H1 (cell line): ENCODE measurements at regions not wholly inside any gene's neighbourhood (a gene's known extent, or its start where the extent isn't known, plus 50 kb on each side); places are given as distances from the start of the nearest gene placed in this dataset.

Source experiments
- CTCF ChIA-PET: fragments of 300-600 bp; sonication (Branson Sonifier 250); formaldehyde crosslinking; loops from one replicate; lab custom pipeline; 2021; ENCODE audit not compliant: partially characterized antibody; lab: Charles Lee
- POLR2A ChIA-PET: fragments of 300-600 bp; sonication (Branson Sonifier 250); formaldehyde crosslinking; loops from one replicate; lab custom pipeline; 2021; ENCODE audit warnings: inconsistent platforms; ENCODE audit not compliant: partially characterized antibody; lab: Charles Lee
- DNase-seq, 2 experiments: peaks; one replicate each; pipeline versions ENCODE4 v3.0.0 to v3.0.0-alpha.2; 2010 to 2022; ENCODE audit warnings: low spot score in 2 of 2, low read depth in 1 of 2, mixed read lengths in 1 of 2
- FAIRE-seq: peaks from 2 replicates; lab custom pipeline; 2011; peaks lifted over from hg19 to GRCh38; lab: Jason Lieb, UNC
- H2AFZ ChIP-seq: 2 replicates; pipeline ENCODE4 v1.8.1; 2012; ENCODE audit warnings: low read length, inconsistent platforms
- H2AK5ac ChIP-seq: 2 replicates; pipeline ENCODE4 v1.6.1; 2013; ENCODE audit warnings: low read depth, low read length
- H2BK120ac ChIP-seq: replicated peaks from 2 replicates; pipeline ENCODE3; 2013; ENCODE audit warnings: low read depth, low read length, inconsistent platforms
- H2BK12ac ChIP-seq: 2 replicates; pipeline ENCODE4 v1.6.1; 2013; ENCODE audit warnings: low read depth, low read length
- H2BK15ac ChIP-seq: 2 replicates; pipeline ENCODE4 v1.6.1; 2013; ENCODE audit warnings: low read length
- H2BK20ac ChIP-seq: 2 replicates; pipeline ENCODE4 v1.6.1; 2013; ENCODE audit warnings: low read length
- H2BK5ac ChIP-seq: 2 replicates; pipeline ENCODE4 v1.6.1; 2013; ENCODE audit warnings: low read depth, low read length
- H3K14ac ChIP-seq: 2 replicates; pipeline ENCODE4 v1.6.1; 2013; ENCODE audit warnings: inconsistent platforms; ENCODE audit not compliant: insufficient read length
- H3K18ac ChIP-seq: 2 replicates; pipeline ENCODE4 v1.6.1; 2013; ENCODE audit warnings: low read length; ENCODE audit errors: extremely low read depth
- H3K23ac ChIP-seq: 2 replicates; pipeline ENCODE4 v1.6.1; 2013; ENCODE audit warnings: inconsistent platforms; ENCODE audit not compliant: insufficient read length
- H3K23me2 ChIP-seq: 2 replicates; pipeline ENCODE4 v1.6.1; 2013; ENCODE audit warnings: low read depth, low read length
- H3K27ac ChIP-seq: 2 replicates; pipeline ENCODE4 v1.6.1; 2011; ENCODE audit warnings: low read depth, low read length, inconsistent platforms
- H3K27me3 ChIP-seq, 4 experiments: replicated peaks in 1 of 4; 1 replicate in 1 of 4; 2 replicates in 3 of 4; pipeline versions ENCODE4 v1.6.1 to v1.8.1; 2011 to 2013; ENCODE audit warnings: low read length in 3 of 4, mild to moderate bottlenecking in 3 of 4, inconsistent platforms in 2 of 4, mixed read lengths in 2 of 4, moderate library complexity in 1 of 4; ENCODE audit not compliant: control insufficient read depth in 3 of 4, insufficient read depth in 3 of 4; ENCODE audit errors: extremely low read depth in 1 of 4
- H3K36me3 ChIP-seq, 4 experiments: 2 replicates each; pipeline versions ENCODE4 v1.6.1 to v1.8.1; 2011 to 2013; ENCODE audit warnings: mild to moderate bottlenecking in 4 of 4, low read length in 3 of 4, moderate library complexity in 2 of 4, control low read depth in 1 of 4, inconsistent platforms in 1 of 4; ENCODE audit not compliant: insufficient read depth in 4 of 4, control insufficient read depth in 2 of 4
- H3K4ac ChIP-seq: replicated peaks from 2 replicates; pipeline ENCODE3; 2013; ENCODE audit warnings: low read length, low read depth, mixed read lengths, inconsistent platforms; ENCODE audit not compliant: insufficient read length
- H3K4me1 ChIP-seq, 4 experiments: replicated peaks in 1 of 4; 1 replicate in 1 of 4; 2 replicates in 3 of 4; pipeline versions ENCODE4 v1.6.1 to v1.8.1; 2011 to 2013; ENCODE audit warnings: low read length in 3 of 4, inconsistent platforms in 2 of 4, mixed read lengths in 1 of 4; ENCODE audit not compliant: insufficient read depth in 4 of 4, control insufficient read depth in 3 of 4
- H3K4me2 ChIP-seq, 2 experiments: 2 replicates each; pipeline versions ENCODE4 v1.6.1 to v1.8.1; 2011 to 2013; ENCODE audit warnings: low read depth in 2 of 2, low read length in 2 of 2, control low read depth in 1 of 2, inconsistent platforms in 1 of 2, mild to moderate bottlenecking in 1 of 2; ENCODE audit not compliant: insufficient read depth in 1 of 2
- H3K4me3 ChIP-seq, 4 experiments: fragments of 200-600, 300-600 bp in 1 of 4; sonication (generic), shearing (Covaris generic), sonication (Bioruptor Twin) in 1 of 4; 2 replicates each; pipeline versions ENCODE4 v1.5.1 to v1.8.1; 2011 to 2016; ENCODE audit warnings: low read length in 4 of 4, low read depth in 3 of 4, control low read depth in 2 of 4, inconsistent platforms in 2 of 4, mild to moderate bottlenecking in 2 of 4, mixed read lengths in 1 of 4, moderate library complexity in 1 of 4; ENCODE audit not compliant: insufficient read depth in 2 of 4; ENCODE audit errors: extremely low read depth in 1 of 4
- H3K56ac ChIP-seq: replicated peaks from 2 replicates; pipeline ENCODE3; 2013; ENCODE audit warnings: low read depth, mild to moderate bottlenecking, mixed read lengths, low read length, inconsistent platforms; ENCODE audit not compliant: insufficient read length
- H3K79me1 ChIP-seq: 2 replicates; pipeline ENCODE4 v1.6.1; 2013; ENCODE audit warnings: low read depth, low read length, control low read depth
- H3K79me2 ChIP-seq, 2 experiments: 2 replicates each; pipeline versions ENCODE4 v1.6.1 to v1.8.1; 2012 to 2013; ENCODE audit warnings: low read length in 2 of 2, mild to moderate bottlenecking in 2 of 2, inconsistent platforms in 1 of 2; ENCODE audit not compliant: insufficient read depth in 2 of 2, control insufficient read depth in 1 of 2
- H3K9ac ChIP-seq, 4 experiments: replicated peaks in 1 of 4; 1 replicate in 1 of 4; 2 replicates in 3 of 4; pipeline versions ENCODE4 v1.6.1 to v1.8.1; 2011 to 2013; ENCODE audit warnings: low read depth in 3 of 4, low read length in 3 of 4, control low read depth in 2 of 4, mild to moderate bottlenecking in 2 of 4, moderate library complexity in 2 of 4, inconsistent platforms in 1 of 4; ENCODE audit errors: extremely low read depth in 1 of 4
- H3K9me3 ChIP-seq, 2 experiments: 2 replicates each; pipeline versions ENCODE4 v1.6.1 to v1.8.1; 2012 to 2013; ENCODE audit warnings: mild to moderate bottlenecking in 2 of 2, moderate library complexity in 2 of 2, control low read depth in 1 of 2, inconsistent platforms in 1 of 2, low read depth in 1 of 2, low read length in 1 of 2, mixed read lengths in 1 of 2; ENCODE audit not compliant: insufficient read depth in 2 of 2
- H4K20me1 ChIP-seq, 2 experiments: replicated peaks in 1 of 2; 2 replicates each; pipeline versions ENCODE3 to v1.8.1; 2011 to 2013; ENCODE audit warnings: inconsistent platforms in 2 of 2, low read length in 2 of 2, mild to moderate bottlenecking in 1 of 2; ENCODE audit not compliant: insufficient read depth in 2 of 2, control insufficient read depth in 1 of 2
- H4K5ac ChIP-seq: 2 replicates; pipeline ENCODE4 v1.6.1; 2013; ENCODE audit warnings: low read length, low read depth, mixed read lengths, inconsistent platforms; ENCODE audit not compliant: insufficient read length
- H4K8ac ChIP-seq: 2 replicates; pipeline ENCODE4 v1.8.0; 2013; ENCODE audit warnings: mild to moderate bottlenecking, moderate library complexity, low read length, inconsistent platforms; ENCODE audit not compliant: insufficient read depth; ENCODE audit errors: extremely low read depth
- H4K91ac ChIP-seq: replicated peaks from 2 replicates; pipeline ENCODE3; 2013; ENCODE audit warnings: low read length, mixed read lengths, inconsistent platforms; ENCODE audit not compliant: insufficient read length
- CBX5 ChIP-seq: fragments of 300-800, 300-1000 bp; sonication (generic); IDR thresholded peaks from 2 replicates; pipeline ENCODE4 v1.7.1; 2016; ENCODE audit warnings: antibody characterized with exemption, low read length, low read depth
- CREB1 ChIP-seq: IDR thresholded peaks from 2 replicates; pipeline ENCODE4 v1.6.1; 2012; ENCODE audit warnings: inconsistent platforms
- EGR1 ChIP-seq: IDR thresholded peaks from 2 replicates; pipeline ENCODE4 v1.6.1; 2011; ENCODE audit warnings: low read depth, low read length, borderline replicate concordance
- HDAC6 ChIP-seq: IDR thresholded peaks from one replicate; pipeline ENCODE4 v1.7.1; 2012; ENCODE audit warnings: low read depth, mild to moderate bottlenecking, inconsistent platforms, low read length, moderate library complexity
- PHF8 ChIP-seq: fragments of 200-600 bp; sonication (generic); conservative IDR thresholded peaks from 2 replicates; pipeline ENCODE4 v1.7.1; 2012; ENCODE audit warnings: low read depth, mild to moderate bottlenecking, inconsistent platforms, low read length, moderate library complexity
- RFX5 ChIP-seq: IDR thresholded peaks from 2 replicates; pipeline ENCODE4 v1.6.1; 2011; ENCODE audit warnings: low read depth, low read length, improper control_type of control experiment, borderline replicate concordance
- SAP30 ChIP-seq: fragments of 300-600 bp; sonication (generic); IDR thresholded peaks from 2 replicates; pipeline ENCODE4 v1.7.1; 2012; ENCODE audit warnings: low read length, moderate library complexity, mild to moderate bottlenecking, inconsistent platforms; ENCODE audit not compliant: insufficient read depth, insufficient replicate concordance
- SP2 ChIP-seq: IDR thresholded peaks from 2 replicates; pipeline ENCODE4 v1.6.1; 2012; ENCODE audit warnings: mild to moderate bottlenecking, low read length, inconsistent platforms
- TAF7 ChIP-seq: optimal IDR thresholded peaks from 2 replicates; pipeline ENCODE3; 2011; ENCODE audit warnings: low read depth, mild to moderate bottlenecking, inconsistent platforms, low read length, moderate library complexity, borderline replicate concordance
- WGBS, 2 experiments: shearing (Covaris generic) in 1 of 2; methylation state at CpG; one replicate each; pipeline versions ENCODE4 v1.1.6 to v1.1.7; 2013 to 2015; ENCODE audit warnings: low lambda C conversion rate in 2 of 2, mixed read lengths in 2 of 2, inconsistent platforms in 1 of 2, low coverage in 1 of 2, missing lambda C conversion rate in 1 of 2; ENCODE audit not compliant: insufficient replicate concordance in 2 of 2, insufficient coverage in 1 of 2, insufficient read length in 1 of 2; ENCODE audit errors: extremely low coverage in 1 of 2, missing lambda C conversion rate in 1 of 2; 5-methylcytosine and 5-hydroxymethylcytosine counted together
- TF ChIP-seq, protein P1 (sequence below): IDR thresholded peaks from 2 replicates; pipeline ENCODE4 v1.6.1; 2012; ENCODE audit warnings: inconsistent platforms

DNA sequence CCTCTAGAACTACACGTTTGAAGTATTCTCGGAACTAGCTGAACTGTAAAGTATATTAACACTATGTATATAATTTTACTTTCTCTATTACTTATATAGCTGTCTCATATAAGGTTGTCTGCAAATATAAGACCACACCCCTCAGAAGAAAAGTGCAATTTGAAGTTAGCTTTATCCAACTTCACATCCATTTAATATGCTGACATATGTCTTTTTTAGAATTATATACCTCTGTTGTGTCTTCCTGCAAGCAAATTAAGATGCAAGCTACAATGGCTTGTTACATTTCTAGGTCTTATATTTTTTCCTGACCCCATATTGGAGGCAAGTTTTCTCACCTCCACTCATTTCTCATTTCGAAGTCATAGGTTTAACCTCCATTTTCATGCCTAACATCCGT is 349.0 kb upstream of the AGA start:
- Histone ChIP-seq H3K79me2 (no peaks in the 10 kb centered on the region), H2BK12ac (no peak overlapping the region), H2BK20ac (no peak overlapping the region), H3K4ac (no peak overlapping the region), H3K9me3 (no peaks in the 10 kb centered on the region), H4K5ac (no peak overlapping the region), H2BK5ac (no peak overlapping the region), H4K8ac (no peak overlapping the region), H2BK15ac (no peak overlapping the region), H2AK5ac (no peak overlapping the region), H3K4me2 (no peak overlapping the region), H3K4me1 (no peaks in the 10 kb centered on the region), H4K20me1 (no peaks in the 10 kb centered on the region), H3K36me3 (no peaks in the 10 kb centered on the region), H2AFZ (no peak overlapping the region), H3K18ac (no peak overlapping the region), H3K23me2 (no peaks in the 10 kb centered on the region), H3K9ac (no peak overlapping the region), H3K27me3 (no peaks in the 10 kb centered on the region), H3K23ac (no peak overlapping the region), H3K27ac (no peak overlapping the region), H3K56ac (no peak overlapping the region), H3K14ac (no peak overlapping the region), H2BK120ac (no peak overlapping the region), H4K91ac (no peak overlapping the region), H3K4me3 (no peak overlapping the region), H3K79me1 (no peaks in the 10 kb centered on the region)
- POLR2A ChIA-PET, result no interaction called here
- 97% methylated on average over 4 of the region's 4 CpGs; no CpG with 5 or more reads in 1 of the 2 experiments for WGBS, 2 experiments
- no peak for FAIRE-seq
- no peak for DNase-seq
- CTCF ChIA-PET, result interaction anchor here (1.0 to 1.3 kb wide), 2 partner anchors 18 to 22 kb away, joined by 3 read pairs; no protein-coding TSS in a partner anchor
- TF ChIP-seq RFX5 (no peak), SP2 (no peak), CBX5 (no peak), HDAC6 (no peak), EGR1 (no peak), TAF7 (no peak), CREB1 (no peak), SAP30 (no peak), PHF8 (no peak)
- TF ChIP-seq, protein P1, sequence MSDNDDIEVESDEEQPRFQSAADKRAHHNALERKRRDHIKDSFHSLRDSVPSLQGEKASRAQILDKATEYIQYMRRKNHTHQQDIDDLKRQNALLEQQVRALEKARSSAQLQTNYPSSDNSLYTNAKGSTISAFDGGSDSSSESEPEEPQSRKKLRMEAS, result no peak
